HG03196 (cell line): ENCODE measurements at regions not wholly inside any gene's neighbourhood (a gene's known extent, or its start where the extent isn't known, plus 50 kb on each side); places are given as distances from the start of the nearest gene placed in this dataset.
"Not testable (repeated sequence)": the region's sequence is repeated elsewhere in the genome, so short reads cannot be mapped to it uniquely, and the experiment has no call there.

Experiments
- ATAC-seq: cut with Tn5 transposase; IDR thresholded peaks from one replicate; pipeline ENCODE4 v1.9.1; 2021; ENCODE audit not compliant: unreplicated experiment

GRCh38 chr7:106713452-106713851 lies 52.5 kb upstream of the CCDC71L start:
- ATAC-seq = not testable (repeated sequence)

GRCh38 chr7:106714590-106715442 lies 53.9 kb upstream of the CCDC71L start:
- not testable (repeated sequence) for ATAC-seq

GRCh38 chr7:106715730-106716129 lies 54.8 kb upstream of the CCDC71L start:
- no peak for ATAC-seq

DNA sequence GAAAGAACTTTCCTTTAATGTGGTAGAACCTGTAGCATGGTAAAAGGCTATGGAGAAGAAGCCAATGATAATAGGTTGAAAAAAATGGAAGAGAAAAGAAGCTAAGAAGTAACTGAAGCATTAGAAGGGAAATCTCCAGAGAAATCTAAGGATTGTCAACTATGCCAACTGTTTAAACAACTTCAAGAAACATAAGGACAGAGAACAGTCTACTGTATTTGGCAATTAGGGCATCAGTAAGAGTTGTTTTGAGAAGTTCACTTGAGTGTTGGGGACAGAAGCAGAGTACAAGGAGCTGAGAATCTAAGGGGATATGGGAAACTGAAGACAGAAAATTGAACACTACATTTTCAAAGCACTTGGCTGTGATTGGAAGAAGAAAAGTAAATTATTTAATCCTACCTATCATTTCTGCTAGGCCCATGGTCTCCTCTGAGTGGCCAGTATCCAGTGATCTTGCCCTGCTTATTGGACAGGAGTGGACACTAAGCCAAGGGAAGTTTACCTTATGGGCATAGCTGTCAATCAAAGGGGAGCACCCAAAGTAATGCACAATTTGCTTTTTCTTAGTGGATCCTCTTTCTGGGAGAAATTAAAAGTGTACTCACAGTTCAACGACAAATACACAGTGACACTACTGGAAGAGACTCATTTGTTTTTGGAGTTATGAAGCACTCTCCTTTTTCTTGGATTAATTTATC lies 56.4 kb upstream of the CCDC71L start:
- no peak for ATAC-seq

DNA sequence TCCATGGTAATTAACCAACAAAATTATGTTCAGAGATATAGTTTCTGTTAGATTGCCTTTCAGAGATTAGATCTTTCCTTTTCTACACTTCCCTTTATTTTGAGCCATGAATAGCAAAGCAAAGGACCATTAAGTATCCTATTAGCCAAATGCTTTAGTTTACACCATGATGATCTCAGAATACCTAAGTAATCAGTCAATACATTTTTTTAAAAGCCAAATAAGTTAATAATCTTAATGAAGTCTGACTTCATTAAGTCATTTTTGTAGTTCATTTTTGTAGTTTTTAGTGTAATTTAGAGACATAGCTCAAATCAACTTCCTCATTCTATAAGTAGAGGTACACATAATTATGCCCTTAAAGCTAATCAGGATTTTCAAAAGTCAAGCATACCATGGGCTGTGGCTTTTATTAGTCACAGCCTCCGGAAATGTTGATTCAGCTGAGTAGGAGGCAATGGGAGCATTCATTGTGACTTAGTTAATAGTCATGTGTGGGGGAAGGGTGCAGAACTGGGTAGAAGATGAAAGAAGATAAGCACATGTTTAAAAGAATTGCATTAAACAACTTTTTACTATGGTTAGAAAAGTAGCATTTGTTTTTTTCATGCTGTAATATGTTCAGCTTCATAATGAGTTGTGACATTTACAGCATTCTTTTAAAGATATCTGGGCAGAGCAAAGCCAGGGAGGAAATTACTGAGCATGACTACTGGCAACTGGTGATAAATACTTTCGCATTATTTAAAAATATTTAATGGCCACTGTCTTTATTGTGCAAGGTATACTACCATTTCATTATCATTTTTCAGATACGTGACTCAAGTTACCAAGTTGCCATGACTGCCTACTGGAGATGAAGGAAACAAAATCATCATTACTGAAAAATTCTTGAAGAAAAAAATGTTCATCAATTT lies 57.3 kb upstream of the CCDC71L start:
- ATAC-seq = peak; percentile 86

GRCh38 chr7:106720641-106721040 lies 59.7 kb upstream of the CCDC71L start:
- ATAC-seq = peak; percentile 57

DNA sequence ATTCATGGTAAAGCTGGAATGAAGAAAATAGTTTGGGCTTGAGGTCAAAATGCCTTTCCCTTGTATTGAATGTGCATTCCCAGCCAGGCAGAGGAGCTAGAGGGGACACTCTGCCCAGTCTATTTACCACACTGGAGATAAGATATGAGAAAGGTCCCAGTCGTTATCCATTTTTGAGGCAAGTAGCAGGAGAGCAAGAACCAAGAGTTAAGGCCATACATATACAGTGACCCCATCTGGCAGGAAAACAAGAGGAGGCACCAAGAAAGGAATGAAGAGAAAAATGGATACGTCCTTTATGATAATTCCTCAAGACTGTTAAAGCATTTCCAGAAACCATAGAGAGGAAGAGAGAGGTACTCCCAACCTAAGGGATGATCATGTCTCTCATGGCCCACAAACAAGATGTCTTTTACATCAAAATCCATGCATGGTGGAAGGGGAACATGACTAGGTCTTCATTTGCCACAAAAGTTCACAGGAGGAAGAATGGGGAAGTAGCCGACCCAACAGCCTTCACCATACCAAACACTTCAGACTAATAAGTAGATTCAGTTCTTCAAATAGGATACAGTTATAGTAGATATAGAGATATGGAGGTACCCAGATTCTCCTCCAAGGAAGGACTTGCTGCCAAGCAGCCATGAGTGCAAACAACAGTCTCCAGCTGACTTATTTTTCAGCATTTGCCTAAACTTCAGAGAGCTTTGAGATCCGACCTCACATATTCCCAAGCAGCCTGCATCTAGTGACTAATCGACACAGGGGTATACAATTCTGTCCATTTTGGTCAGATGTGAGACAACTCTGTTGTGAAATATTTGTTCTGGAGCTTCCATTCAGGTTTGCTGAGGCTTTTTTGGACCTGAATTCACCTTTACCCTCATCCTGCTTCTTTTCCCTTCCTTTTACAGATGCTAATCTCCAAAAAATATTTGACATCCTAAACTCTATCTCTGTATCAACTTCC lies 61.1 kb upstream of the CCDC71L start:
- no peak for ATAC-seq

DNA sequence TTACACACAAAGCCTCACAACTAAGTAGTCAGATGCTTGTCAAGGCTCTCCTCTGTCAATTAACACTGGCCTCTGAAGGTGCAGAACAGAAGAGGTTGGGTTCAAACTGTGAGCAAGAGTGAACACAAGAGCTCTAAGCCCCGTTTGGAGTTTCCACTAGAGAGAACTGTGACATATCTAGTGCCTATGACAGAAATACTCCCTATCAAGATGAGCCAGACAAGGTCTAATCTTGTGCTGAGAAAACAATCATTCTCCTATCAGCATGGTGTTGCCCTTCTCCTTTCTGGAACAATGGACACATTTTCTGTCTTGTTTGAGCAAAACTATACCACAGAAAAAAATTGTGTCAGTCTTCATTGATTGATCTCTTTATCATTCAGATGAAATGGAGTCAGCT lies 62.4 kb upstream of the CCDC71L start:
- no peak for ATAC-seq

DNA sequence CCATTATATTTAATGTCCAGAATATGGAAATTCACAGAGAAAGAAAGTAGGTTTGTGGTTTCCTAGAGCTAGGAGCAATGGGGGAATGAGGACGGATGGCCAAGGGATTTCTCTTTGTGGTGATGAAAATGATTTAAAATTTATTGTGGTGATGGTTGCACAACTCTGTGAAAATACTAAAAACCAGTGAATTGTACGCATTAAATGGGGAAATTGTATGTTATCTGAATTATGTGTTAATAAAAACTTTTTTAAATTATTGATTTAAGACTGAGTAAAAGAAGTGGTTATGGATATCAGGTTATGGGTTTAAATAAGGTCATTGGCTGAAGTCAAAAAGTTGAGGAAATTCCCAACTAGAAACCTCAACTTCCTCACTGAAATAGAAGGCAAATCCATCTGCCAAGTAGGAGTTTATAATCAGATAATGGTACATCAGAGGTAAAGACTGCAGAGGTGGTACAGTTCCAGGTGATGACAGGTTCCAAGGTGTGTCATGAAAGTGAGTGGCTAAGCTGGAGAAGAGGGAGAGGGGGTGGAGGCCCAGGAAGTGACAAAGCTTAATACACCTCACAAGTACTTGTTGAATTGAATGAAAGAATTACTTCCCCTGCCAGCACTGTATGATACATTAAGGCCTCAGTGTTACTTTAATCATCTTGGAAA lies 68.9 kb upstream of the CCDC71L start:
- no peak for ATAC-seq

- peak; percentile 74 for ATAC-seq
Measured at GRCh38 chr7:106731187-106731586, 70.2 kb upstream of the CCDC71L start.

DNA sequence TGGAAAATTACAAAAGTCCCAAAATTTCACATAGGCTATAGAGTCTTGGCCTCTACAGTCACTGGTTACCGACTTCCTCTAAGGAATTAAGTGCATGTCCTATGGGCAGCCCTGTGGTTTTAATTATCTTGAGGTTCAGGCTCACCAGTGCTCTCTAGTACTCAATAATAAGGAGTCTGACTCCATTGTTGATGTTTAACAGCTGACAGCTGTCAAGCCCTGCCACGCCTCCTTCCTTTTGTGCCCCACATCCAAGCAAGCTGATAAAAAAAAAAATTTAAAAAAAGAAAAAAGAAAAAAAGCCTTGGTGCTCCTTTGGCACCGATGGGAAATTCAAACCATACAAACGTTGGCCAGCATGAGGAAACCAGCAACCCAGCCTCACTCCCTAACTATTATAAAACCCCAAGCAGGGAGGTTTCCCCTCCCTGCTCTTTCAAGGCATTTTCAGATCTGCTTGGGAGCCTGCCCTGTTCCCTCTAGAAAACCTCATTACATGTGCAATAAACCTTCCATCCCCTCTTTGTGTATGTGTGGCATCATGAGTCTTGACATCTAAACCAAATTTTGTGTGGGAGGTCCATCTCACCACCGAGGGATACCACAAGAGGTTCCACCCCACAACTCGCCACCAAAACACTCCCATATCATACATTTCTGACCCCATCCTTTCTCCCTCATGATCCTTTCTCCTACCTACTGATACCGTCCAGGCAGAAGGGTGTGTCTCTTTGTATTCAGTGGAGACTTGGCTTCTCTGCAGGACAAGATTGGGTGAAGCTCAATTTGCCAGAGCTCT lies 70.9 kb upstream of the CCDC71L start:
- ATAC-seq = no peak

DNA sequence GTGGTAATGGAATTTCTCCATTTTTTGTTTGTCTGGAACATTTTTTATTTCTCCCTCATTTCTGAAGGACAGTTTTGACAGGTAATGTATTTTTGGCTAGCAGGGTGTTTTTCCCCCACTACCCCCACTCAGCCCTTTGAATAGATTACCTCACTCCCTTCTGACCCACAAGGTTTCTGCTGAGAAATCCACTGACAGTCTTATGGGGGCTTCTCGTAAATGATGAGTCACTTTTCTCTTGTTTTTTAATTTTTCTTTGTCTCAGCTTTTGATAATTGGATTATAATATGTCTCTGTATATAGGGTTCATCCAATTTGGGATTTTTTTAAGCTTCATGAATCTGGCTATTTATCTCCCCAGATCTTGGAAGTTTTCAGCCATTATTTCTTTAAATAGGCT lies 74.7 kb upstream of the CCDC71L start:
- no peak for ATAC-seq

DNA sequence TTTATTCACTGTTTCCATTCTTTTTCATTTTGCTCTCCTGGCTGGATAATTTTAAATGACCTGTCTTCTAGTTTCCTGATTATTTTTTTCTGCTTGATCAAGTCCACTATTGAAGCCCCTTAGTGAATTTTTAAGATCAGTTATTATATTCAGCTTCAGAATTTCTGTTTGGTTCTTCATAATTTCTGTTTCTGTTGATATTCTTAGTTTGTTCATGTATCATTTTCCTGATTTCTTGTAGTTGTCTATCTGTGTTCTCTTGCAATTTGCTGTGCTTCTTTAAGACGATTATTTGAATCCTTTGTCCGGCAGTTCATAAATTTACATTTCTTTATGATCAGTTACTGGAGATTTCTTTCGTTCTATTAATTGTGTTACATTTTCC lies 75.2 kb upstream of the CCDC71L start:
- no peak for ATAC-seq

DNA sequence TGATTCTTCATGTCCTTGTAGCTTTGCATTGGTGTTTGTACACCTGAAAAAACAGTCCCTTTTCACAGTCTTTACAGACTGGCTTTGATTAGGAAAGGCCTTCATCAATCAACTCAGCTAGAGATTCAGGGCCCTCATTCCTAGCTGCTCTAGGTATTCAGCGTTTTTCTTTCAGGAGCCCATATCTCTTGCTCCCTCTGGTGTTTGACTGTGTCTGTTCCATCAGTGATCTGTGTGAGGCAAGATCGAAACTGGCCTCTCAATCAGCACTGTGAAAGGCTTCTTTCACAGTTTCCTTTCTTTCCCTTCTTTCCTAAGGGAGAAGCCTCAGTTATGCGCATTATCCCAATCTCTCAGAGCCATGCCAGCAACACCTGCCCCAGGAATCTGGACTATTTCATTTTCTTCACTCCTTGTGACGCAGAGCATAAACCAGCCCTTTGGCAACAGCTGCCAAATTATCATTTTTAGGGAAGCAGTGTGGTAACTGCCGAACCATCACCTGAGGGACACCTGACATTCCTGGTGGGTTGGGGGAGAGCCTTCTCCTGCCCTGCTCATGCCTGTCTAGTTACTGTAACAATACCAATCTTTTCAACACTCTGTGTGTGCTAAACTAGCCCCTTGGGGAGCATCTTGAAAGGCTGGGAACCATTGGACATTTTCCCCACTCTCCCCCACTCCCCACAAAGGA lies 75.7 kb upstream of the CCDC71L start:
- peak; percentile 69 for ATAC-seq

- no peak for ATAC-seq
Measured at GRCh38 chr7:106737202-106737562, 76.2 kb upstream of the CCDC71L start.

DNA sequence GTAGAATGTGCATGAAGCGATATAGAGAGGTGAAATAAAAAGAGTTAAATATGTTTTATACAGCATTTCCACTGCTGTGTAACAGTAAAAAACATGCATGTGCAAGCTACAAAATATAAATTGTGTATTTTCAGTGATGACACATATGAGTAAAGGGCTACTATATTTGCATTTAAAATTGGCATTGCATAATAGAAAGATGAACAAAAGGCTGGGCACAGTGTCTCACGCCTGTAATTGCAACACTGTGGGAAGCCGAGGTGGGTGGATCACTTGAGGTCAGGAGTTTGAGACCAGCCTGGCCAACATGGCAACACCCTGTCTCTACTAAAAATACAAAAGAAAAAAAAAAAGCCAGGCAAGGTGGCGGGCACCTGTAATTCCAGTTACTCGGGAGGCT lies 79.8 kb upstream of the CCDC71L start:
- ATAC-seq = no peak

- no peak for ATAC-seq
Measured at GRCh38 chr7:106744563-106745091, 83.7 kb upstream of the CCDC71L start.

DNA sequence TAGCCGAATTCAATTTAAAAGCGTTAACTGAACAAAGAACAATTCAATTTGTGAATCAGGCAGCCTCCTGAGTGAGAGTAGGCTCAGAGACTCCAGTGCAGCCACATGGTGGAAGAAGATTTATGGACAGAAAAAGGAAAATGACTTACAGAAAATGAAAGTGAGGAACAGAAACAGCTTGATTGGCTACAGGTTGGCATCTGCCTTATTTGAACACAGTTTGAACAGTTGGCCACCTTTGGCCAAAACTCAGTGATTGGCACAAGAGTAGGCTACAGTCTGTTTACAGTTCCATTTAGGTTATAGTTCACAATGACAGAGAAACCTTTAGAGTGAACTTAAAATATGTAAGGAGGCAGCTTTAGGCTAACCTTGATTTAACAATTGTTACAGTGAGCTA lies 86.3 kb upstream of the CCDC71L start:
- not testable (repeated sequence) for ATAC-seq
